ENCODE measurements at regions not wholly inside any gene's neighbourhood (a gene's known extent, or its start where the extent isn't known, plus 50 kb on each side); places are given as distances from the start of the nearest gene placed in this dataset.

GRCh38 chr12:40598073-40598472 lies 94.2 kb upstream of the CNTN1 start:
- DNase-seq (ENCODE audit: low read depth): no peak
- no peak for TF ChIP-seq CTCF (conservative IDR thresholded peaks at IDR 0.05; ENCODE audit: low read depth, low read length)

DNA sequence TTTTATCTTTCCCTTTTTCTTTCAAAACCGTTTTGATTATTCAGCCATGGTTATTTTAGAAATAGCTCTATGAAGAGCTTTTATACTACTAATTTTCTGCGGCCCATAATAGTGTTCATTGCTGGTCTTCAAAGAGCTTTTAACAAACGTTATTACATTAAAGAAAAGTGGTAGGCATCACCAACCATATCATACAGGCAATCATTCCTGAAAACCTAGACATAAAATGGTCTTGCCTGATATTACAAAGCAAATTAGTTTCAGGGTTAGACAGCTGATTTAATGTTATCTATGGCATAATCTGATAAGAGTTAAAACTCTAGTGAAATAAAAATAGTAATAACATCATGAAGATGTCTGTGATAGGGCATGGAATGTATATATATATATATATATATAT lies 89.7 kb upstream of the CNTN1 start:
- H3K4me3 ChIP-seq (ENCODE audit: low read length): no peak overlapping the region
- no peak for TF ChIP-seq CTCF (conservative IDR thresholded peaks at IDR 0.05; ENCODE audit: low read depth, low read length)
- no peak for DNase-seq (ENCODE audit: low read depth)

More at GRCh38 chr12:40598073-40598472, 94.2 kb upstream of the CNTN1 start:
- H3K4me3 ChIP-seq (ENCODE audit: low read length): no peak overlapping the region

GRCh38 chr12:40614923-40615322 lies 77.3 kb upstream of the CNTN1 start:
- no peak for TF ChIP-seq CTCF (conservative IDR thresholded peaks at IDR 0.05; ENCODE audit: low read depth, low read length)
- H3K4me3 ChIP-seq (ENCODE audit: low read length): no peak overlapping the region
- no peak for DNase-seq (ENCODE audit: low read depth)

DNA sequence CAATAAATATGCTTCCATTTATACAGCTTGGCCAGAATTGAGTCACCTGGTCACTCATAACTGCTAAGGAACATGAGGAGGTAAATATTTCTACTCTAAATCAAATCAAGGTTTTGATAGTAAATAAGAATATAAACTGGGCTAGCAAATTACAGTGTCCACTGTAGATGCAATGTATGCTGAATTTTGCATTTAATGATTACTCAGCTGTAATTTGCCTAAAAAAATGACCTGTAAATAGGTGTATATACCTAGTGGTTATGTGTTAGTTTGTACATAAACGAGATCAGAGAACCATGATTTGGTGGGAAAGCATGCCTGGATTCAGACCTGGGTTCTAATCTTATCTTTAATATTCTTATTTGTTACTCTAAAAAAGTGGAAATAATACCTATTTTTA lies 76.6 kb upstream of the CNTN1 start:
- DNase-seq (ENCODE audit: low read depth): no peak
- TF ChIP-seq CTCF (conservative IDR thresholded peaks at IDR 0.05; ENCODE audit: low read depth, low read length): no peak
- H3K4me3 ChIP-seq (ENCODE audit: low read length): no peak overlapping the region

GRCh38 chr12:40616383-40616915 lies 75.8 kb upstream of the CNTN1 start:
- H3K4me3 ChIP-seq (ENCODE audit: low read length): no peak overlapping the region
- TF ChIP-seq CTCF (conservative IDR thresholded peaks at IDR 0.05; ENCODE audit: low read depth, low read length): no peak
- no peak for DNase-seq (ENCODE audit: low read depth)

GRCh38 chr12:40618636-40619035 lies 73.6 kb upstream of the CNTN1 start:
- TF ChIP-seq CTCF (conservative IDR thresholded peaks at IDR 0.05; ENCODE audit: low read depth, low read length): no peak
- DNase-seq (ENCODE audit: low read depth): peak; percentile 28
- no peak overlapping the region for H3K4me3 ChIP-seq (ENCODE audit: low read length)

- TF ChIP-seq CTCF (conservative IDR thresholded peaks at IDR 0.05; ENCODE audit: low read depth, low read length): no peak
- no peak for DNase-seq (ENCODE audit: low read depth)
- H3K4me3 ChIP-seq (ENCODE audit: low read length): no peak overlapping the region
Observed at GRCh38 chr12:40620564-40621019, 71.6 kb upstream of the CNTN1 start.
